NOMO-1 treated with DMSO at 0.1 percent for 48 hours (cell line): ENCODE measurements at regions not wholly inside any gene's neighbourhood (a gene's known extent, or its start where the extent isn't known, plus 50 kb on each side); places are given as distances from the start of the nearest gene placed in this dataset.

Source experiments
- DNase-seq: peaks from one replicate; lab custom pipeline; 2025; ENCODE audit not compliant: unreplicated experiment; lab: John Stamatoyannopoulos, UW

- no peak for DNase-seq
Observed at GRCh38 chr2:48134704-48135103, 179.8 kb upstream of the FOXN2 start.

DNA sequence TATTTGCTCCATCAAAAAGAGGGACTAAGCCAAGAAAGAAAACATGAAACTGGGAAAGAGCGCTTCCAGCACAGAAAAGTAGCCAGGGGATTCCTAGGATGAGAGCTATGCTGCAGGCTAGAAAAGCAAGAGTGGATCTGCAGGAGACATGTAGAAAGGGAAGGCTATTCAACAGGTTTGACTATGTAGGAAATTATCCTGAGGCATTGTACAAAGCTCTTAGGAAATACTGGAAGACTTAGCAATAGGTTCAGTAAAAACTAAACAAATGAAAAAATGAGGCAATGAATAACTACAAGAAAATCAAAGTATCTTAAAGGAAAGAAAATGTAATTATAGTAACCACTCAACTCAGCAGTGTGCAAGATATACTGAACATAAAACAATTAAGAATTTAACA lies 178.7 kb upstream of the FOXN2 start:
- DNase-seq = no peak

GRCh38 chr2:48137829-48138228 lies 176.7 kb upstream of the FOXN2 start:
- DNase-seq = no peak

DNA sequence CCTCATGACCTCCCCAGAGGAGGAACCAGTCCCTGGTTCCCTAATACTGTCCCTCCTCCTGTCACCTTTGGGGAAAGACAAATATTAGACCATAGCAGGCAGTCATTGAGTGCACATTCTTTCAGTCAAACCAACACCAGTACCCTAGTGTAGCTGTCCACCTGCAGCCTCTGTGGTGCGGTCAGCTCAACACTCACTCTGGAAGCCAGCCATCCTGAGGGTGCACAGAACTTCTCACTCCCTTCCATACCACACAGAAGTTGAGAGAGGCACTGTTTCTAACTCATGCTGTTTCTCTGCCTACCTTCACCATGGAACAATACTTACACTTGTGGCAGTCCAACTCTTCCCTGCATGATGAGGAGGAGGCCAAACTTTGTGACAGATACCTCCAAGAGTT lies 175.6 kb upstream of the FOXN2 start:
- DNase-seq = no peak

DNA sequence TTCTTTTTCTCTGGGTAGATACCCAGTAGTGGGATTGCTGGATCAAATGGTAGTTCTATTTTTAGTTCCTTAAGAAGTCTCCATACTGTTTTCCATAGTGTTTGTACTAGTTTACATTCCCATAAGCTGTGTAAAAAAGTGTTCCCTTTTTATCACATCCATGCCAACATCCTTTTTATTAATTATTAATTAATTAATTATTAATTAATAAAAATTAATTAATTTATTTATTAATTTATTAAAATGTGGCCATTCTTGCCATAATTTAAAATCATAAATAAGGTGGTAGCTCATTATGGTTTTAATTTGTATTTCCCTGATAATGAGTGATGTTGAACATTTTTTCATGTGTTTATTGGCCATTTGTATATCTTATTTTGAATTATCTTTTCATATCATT lies 173.9 kb upstream of the FOXN2 start:
- DNase-seq = no peak

GRCh38 chr2:48144777-48145176 lies 169.7 kb upstream of the FOXN2 start:
- DNase-seq = no peak

- peak; percentile 78 for DNase-seq
Observed at GRCh38 chr2:48145845-48146452, 168.5 kb upstream of the FOXN2 start.

DNA sequence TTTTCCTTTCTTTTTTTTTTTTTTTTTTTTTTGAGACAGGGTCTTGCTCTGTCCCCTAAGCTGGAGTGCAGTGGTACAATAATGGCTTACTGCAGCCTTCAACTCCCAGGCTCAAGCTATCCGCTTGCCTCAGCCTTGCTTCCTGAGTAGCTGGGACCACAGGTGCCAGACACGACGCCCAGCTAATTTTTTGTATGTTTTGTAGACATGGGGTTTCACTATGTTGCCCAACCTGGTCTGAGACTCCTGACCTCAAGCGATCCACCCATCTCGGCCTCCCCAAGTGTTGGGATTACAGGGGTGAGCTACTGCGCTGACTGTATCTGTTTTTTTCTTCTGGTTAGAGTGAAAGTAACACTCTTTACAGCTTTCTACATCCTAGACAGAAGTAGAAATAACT lies 167.9 kb upstream of the FOXN2 start:
- DNase-seq = no peak

DNA sequence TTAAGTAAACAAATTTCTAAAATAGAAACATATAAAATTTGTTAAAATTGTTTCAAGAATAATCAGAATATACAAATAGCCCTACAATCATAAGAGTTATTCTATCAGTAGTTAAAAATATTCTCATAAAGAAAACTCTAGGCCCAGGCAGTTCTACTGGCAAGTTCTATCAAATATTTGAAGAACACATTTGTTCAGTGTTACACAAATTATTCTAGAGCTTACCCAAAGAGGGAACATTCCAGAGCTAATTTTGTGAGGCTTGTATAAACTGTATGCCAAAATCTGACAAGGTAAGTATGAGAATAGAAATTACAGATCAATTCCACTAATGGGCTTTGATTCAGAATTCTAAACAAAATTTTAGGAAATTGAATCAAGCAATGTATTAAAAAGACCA lies 166.8 kb upstream of the FOXN2 start:
- DNase-seq = no peak

DNA sequence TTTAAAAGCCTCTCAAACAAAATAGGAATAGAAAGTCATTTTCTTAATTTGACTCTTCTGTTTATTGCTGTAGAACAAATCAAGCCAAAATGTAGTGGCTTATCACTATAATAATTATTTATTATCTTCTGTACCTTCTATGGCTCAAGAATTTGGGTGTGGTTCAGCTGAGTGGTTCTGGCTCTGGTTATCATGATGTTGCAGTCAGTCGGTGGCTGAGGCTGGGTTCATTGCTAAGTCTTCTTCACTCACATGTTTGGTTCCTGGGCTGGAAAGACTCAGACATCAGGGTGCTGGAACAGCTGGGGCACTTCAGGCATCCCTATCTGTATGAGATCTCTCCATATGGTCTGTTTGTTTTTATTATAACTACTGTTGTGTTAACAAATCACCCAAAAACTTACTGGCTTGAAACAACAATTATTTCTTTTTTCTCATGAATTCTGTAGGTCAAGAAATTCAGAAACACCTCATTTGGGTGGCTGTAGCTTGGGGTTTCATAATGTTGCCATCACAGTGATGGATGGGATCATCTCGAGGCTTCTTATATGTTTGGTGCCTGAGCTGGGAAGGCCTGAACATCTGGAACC lies 165.5 kb upstream of the FOXN2 start:
- DNase-seq = no peak

- no peak for DNase-seq
Observed at GRCh38 chr2:48157150-48157549, 157.3 kb upstream of the FOXN2 start.

DNA sequence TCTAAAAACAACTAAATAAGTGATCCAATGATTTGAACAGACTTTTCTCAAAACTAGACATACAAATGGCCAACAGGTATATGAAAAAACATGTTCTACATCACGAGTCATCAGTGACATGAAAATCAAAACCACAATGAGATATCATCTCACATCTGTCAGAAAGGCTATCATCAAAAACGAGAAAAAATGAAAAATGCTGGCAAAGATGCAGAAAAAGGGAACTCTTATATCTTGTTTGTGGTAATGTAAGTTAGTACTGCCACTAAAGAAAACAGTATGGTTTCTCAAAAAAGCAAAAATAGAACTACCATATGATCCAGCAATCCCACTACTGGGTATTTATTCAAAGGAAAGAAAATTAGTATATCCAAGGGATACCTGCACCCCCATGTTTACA lies 152.9 kb upstream of the FOXN2 start:
- DNase-seq = no peak

DNA sequence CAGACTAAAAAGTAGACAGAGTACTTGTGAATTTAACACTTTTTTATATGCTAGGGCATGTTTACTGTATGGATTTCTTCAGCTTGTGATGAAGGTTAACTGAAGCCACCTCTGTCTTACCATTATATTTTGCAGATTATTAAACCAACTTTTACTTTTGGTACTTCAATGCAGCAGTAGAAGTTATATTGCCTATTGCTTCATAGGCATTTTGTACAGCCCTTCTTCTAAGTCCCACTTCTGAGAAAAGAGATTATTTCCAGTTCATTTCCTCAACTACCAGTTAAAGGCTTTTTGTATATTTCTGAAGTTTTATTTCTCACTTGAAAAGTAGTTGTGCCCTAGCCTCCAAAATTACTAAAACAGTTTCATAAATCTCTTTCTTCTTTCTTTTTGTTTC lies 151.7 kb upstream of the FOXN2 start:
- no peak for DNase-seq

DNA sequence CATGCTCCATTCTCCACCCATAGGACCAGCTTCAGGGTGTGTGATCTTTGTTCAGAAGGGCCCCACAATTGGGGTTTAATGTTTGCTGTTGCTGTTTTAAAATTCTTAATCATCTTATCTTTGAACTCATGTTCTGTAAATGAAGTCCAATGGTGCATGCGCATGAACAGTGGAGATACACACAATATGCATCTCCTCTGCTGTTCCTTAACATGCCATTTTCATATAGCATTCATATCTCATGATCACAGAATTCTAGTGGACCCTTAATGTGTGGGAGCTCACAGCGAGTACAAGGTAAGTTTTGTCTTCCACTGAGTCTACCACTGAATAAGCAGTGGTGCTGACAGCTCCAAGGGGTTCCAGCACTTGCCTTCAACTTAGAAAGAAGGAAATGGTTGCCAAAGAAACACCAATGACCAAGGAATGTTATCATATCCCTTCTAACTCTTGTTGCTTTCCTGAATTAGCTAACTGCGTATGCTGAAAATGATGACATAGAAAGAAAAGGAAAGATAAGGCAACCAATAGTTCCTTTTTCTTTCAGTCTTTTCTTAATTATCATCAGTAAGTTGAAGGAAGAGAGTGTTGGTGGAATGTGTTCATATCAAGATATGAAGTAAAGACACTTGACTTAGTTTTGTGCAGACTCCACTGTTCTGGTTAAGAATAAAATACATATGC lies 149.3 kb upstream of the FOXN2 start:
- DNase-seq = no peak

- DNase-seq = peak; percentile 66
Observed at GRCh38 chr2:48169141-48169592, 145.3 kb upstream of the FOXN2 start.

DNA sequence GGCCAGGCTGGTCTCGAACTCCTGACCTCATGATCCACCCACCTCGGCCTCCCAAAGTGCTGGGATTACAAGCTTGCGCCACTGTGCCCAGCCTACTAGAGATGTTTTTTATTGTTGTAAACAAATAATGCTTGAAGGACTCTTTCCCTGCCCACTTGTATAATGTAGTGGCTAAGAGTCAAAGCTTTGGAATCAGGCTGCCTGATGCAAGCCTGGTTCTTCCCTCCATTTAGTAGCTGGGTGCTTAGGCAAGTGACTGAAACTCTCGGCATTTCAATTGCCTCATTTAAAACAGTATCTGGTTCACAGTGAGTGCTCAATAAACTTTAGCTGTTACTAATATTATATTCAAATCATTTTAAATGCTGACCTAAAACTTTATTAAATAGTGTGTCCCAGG lies 144.2 kb upstream of the FOXN2 start:
- DNase-seq = no peak

DNA sequence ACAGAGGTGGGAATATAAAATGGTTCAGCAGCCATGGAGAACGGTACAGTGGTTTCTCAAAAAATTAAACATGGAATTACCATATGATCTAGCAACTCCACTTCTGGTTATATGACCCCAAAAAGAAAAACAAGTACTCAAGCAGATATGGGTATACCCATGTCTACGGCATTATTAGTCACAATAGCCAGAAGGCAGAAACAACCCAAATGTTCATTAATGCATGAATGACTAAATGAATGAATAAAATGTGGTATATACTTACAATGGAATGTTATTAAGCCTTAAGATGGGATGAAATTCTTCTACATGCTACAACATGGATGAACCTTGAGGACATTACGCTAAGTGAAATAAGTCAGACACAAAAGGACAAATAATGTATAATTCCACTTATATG lies 141.3 kb upstream of the FOXN2 start:
- no peak for DNase-seq

DNA sequence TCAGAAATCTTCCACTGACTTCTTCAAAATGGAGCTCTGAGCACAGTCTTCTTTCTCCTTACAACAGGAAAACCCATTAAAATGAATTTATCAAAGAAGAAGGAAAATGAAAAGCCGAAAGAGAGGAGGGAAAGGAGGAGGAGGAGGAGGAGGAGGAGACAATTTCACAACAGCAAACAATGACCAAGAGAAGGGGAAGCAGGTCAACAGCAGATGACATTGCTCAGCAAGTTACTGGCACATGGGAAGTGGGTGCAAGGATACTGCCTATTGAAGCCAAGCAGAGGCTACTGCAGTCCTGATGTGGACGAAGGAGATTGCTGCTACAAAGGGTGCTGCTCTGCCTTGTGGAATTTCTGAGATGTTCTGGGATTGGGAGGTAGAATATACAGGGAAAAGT lies 140.0 kb upstream of the FOXN2 start:
- DNase-seq = peak; percentile 56

DNA sequence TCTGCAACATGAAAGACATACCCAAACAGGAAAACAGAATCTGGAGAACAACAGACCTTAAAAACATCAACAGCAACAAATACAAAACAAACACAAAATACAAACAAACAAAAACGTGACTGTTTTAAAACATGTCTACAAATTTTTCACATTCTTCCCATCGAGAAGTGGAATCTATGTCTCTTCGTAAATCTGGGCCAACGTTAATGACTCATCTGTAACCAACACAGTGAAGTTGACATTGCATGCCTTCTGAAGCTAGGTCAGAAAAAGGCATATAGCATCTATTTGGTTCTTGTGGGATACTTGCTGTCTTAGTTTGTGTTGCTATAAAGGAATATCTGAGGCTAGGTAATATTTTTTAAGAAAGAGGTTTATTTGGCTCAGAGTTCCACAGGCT lies 139.2 kb upstream of the FOXN2 start:
- no peak for DNase-seq

GRCh38 chr2:48175656-48176055 lies 138.8 kb upstream of the FOXN2 start:
- no peak for DNase-seq

- no peak for DNase-seq
Observed at GRCh38 chr2:48176876-48177275, 137.6 kb upstream of the FOXN2 start.

DNA sequence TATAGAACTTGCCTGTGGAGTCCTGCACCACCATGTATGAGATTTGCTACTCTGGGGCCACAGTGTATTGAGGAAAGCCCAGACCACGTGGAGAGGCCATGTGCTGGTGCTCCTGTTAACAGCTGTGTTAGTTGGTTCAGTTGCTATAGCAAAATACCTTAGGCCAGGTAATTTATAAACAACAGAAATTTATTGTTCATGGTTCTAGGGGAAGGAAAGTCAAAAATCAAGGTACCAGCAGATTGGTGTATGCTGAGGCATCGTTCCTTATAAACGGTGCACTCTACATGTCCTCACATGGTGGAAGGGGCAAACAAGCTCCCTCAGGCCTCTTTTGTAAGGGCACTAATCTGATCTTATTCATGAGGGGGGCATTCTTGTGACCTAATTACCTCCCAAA lies 135.9 kb upstream of the FOXN2 start:
- DNase-seq = no peak

- DNase-seq = no peak
Observed at GRCh38 chr2:48180557-48180956, 133.9 kb upstream of the FOXN2 start.
